Stimulated activated CD4-positive, alpha-beta T cell treated with anti-CD3 and anti-CD28 coated beads, Interleukin-2, amount 100 ng/mL, for 48 hours (primary cell): ENCODE measurements at regions not wholly inside any gene's neighbourhood (a gene's known extent, or its start where the extent isn't known, plus 50 kb on each side); places are given as distances from the start of the nearest gene placed in this dataset.
A peak's percentile ranks its signal among the peaks of the same experiment; 100 is the strongest.
"Not testable (repeated sequence)": the region's sequence is repeated elsewhere in the genome, so short reads cannot be mapped to it uniquely, and the experiment has no call there.

Source experiments
- DNase-seq, 2 donors: peaks; one replicate each; pipeline ENCODE4 v3.0.0-alpha.2; 2020

DNA sequence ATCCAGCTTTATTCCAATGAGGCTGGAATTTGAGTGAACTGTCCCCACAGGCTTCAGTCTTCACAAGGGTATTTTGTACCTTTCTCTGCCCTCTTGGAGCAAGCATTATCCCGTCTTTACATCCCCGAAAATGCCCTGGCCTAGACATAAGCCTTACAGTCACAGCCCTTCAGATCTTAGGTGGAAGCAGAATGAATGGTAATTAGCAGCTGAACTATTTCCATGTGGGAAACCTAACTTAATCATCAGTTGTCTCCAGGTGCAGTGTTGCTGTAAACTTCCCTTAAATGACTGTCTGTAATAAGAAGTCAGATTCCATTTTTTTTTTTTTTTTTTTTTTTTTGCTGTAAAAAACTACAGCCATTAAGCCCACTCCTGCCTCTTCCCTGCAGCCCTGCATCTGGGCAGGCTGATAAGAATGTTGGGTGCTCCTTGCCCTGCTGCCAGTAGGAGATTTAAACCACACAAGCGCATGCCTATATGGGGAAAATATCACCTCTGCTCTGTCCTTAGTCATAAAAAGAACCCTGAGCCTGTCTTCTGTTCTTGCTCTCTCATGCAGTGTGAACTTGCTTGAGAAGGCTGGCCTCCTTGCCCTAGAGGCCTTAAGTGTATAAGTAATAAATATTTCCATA is 426.8 kb upstream of the SLITRK5 start:
- DNase-seq: no peak

DNA sequence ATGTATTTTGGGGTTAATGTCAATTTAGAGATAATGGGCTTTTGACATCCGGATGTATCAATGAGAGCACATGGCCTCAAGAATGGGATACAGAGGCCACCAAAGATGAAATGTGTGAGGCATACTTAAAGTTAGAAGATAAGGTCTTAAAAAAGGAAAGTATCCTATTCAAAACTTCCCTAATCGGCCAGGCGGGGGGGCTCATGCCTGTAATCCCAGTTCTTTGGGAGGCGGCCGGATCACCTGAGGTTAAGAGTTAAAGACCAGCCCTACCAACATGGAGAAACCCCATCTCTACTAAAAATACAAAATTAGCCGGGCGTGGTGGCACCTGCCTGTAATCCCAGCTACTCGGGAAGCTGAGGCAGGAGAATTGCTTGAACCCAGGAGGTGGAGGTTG is 421.3 kb upstream of the SLITRK5 start:
- not testable (repeated sequence) for DNase-seq

DNA sequence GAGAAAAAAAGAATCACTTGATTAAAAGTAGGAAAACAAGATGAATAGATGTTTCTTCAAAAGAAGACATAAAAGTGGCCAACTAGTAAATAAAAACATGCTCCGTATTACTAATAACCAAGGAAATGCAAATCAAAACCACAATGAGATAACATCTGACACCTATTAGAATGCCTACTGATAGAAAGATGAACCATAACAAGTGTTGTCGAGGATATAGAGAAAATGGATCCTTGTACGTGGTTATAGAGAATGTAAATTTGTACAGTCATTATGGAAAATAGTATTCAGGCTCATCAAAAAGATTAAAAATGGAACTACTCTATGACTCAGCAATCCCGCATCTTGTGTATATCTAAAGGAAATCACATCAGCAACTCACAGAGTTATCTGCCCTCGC is 415.8 kb upstream of the SLITRK5 start:
- DNase-seq: no peak

DNA sequence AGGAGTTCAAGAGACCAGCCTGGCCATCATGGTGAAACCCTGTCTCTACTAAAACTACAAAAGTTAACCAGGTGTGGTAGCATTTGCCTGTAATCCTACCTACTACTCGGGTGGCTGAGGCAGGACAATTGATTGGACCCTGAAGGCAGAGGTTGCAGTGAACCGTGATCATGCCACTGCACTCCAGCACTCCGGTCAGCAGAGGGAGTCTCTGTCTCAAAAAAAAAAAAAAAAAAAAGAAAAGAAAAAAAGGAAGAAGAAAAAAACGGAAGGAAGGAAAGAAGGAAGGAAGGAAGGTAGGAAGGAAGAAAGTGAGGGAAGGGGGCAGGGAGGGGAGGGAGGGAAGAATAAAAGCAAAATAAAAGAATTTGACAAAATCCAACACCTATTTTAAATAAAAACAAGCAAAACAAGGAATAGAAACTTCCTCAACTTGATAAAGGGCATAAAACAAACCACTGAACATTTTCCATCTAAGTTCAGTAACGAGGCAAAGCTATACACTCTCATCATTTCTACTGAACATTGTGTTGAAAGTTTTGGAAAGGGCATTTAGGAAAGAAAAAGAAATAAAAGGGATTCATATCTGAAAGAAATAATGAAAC is 411.6 kb upstream of the SLITRK5 start:
- no peak for DNase-seq

DNA sequence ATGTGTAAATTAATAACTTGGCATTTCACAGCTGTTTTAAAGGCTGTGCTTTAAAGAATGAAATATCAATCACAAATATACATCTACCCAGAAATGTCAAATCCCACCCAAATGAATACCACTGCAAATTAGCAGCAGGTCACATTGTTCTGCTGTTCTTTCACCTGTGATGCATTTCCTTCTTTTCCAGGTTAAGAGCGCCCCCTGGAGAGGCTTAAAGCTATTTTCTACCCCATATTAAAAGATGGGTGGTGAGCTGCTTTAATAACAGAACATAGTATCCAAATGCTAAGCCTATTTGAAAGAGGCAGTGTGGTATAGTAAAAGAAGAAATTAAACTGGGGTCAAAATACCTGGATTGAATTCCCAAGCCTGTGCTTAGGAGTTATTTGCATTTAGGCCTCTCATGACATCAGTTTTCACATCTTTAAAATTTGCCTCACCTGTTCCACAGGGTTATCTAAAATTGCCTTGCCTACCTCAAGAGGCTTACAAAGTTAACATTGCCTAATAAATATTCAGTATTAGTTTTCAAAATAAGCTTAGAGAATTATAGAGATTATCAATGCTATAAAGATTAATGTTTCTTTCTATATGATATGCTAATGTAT is 396.9 kb upstream of the SLITRK5 start:
- DNase-seq: peak; percentile 17 to 23

DNA sequence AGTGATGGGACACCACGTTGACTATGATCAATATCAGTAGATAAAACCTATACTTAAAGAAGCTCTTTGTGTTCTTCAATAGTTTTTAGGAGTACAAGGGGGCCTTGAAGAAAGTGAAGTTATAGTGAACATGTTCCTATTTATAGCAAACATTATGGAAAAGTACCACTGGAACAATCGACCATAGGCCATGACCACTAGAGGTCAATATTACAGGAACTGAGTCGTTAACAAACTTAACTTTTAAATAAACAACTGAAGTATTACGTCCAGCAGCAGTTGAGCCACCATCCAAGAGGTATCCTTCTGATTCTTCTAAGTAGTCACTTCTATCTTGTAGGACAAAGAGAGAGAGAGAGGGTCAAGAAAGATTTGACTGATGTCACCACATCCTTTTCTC is 391.0 kb upstream of the SLITRK5 start:
- DNase-seq: no peak

DNA sequence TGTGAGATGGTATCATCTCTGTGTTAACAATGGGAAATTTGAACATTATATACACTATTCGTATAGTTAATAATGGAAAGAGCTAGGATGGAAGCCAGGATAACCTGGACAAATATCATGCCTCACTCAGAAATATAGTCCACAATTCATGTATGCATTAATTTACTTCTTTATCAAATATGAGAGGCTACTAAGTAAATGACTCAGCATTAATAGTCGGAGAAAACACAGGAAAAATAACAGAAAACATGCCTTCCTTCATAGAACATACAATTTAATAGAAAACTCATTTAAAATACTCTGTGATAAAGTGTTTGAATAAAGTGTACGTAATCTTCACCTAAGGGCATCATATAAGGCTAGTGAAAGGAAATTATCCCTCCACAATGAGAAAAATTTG is 383.4 kb upstream of the SLITRK5 start:
- DNase-seq: no peak

DNA sequence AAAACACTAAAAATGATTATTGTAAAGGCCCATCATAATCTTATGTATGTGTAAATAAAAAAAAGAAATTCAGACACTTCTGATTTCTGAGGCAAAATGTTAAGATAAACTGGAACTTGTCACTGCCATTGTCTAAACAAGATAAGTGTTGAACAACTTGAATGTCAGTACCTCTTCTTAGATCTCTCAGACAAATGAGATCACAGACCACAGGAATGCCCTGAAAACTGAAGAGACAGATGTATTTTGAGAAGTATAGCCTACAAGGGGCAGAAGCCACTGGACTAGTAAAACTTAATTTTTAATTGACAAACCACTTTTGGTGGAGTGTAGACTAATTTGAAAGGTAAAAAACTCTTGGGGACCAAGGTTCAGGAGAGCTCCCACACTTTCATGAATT is 375.5 kb upstream of the SLITRK5 start:
- DNase-seq: no peak

DNA sequence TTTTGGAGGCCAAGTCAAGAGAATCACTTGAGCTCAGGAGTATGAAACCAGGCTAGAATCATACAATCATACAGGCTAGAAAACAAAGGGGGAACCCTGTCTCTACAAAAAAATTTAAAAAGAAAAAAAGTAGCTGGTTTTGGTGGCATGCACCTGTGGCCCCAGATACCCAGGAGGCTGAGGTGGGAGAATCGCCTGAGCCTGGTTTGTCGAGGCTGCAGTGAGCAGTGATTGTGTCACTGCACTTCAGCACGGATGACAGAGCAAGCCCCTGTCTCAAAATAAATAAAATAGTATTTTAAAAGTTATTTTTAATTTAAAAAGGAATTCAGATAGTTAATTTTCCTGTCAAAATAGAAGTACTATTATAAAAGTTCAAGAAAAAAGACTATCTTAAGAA is 369.1 kb upstream of the SLITRK5 start:
- no peak for DNase-seq

DNA sequence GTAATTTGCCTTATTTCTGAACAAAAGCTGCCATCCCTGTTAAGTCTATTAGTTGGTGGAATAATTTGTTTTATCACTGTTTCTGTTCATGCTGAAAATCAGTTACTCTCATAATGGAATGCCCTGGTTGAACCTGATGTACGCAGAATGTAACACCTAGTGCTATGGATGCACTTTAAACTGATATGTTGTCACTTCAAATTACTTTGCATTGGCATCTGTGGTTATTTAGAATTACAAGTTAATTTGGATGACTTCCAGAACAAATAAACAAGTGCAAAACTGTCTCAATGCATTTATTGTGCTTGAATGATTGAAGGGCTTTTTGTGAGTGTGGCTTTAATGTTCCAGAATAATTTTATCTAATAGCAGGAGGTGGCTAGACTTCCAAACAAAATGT is 368.2 kb upstream of the SLITRK5 start:
- DNase-seq: no peak

DNA sequence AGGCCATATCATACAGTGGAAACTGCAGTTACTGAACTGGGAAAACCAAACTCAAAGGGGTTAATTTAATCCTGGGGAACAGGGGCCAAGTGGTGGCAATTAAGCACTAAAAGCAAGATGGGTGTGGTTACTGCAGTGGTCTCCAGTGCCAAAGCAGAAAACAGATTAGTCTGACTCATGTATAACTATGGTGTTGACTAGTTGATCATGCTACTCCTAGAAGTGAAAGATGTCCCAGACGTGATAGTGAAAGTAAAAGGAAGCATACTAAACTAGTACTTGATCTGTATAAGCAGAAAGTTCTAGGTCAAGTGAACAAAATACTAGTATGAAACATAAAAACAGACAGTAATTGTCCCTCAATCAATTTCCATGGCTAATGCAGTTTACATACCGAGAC is 360.0 kb upstream of the SLITRK5 start:
- DNase-seq: no peak

DNA sequence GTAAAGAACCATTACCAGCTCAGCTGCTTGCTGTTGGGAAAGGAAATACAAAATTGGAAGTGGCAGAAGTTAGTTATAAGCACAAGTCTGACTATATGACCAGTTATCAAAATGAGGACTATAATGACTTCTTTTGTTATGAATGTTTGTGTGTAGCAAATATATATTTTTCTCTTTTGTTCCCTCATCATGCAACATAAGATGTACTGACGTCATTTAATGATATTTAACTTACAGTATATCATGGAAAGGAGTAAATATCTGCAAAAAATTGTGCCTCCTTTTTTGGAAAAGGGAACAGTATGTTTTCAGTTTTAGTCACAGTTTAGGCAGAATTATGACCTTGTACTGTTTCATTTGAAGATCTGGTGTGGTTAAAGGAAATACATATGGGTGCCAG is 356.3 kb upstream of the SLITRK5 start:
- no peak for DNase-seq

DNA sequence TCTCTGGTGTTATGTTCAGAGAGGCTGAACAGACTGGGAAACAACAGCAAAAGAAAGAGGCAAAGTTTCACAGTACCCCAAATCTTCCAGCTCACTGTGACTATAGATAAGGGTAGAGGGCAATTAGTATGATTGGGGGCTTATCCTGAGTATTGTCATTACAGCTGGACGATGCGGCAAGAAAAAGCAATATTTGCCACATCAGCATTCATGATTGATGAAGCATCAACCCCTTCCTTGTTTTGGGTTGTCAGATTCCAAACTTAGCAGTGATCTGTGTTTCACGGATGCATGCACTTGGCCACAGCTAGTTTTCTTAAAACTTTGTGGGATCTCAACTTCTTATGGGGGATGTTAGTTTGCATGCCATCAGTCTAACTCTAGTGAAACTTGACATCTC is 348.8 kb upstream of the SLITRK5 start:
- no peak for DNase-seq

DNA sequence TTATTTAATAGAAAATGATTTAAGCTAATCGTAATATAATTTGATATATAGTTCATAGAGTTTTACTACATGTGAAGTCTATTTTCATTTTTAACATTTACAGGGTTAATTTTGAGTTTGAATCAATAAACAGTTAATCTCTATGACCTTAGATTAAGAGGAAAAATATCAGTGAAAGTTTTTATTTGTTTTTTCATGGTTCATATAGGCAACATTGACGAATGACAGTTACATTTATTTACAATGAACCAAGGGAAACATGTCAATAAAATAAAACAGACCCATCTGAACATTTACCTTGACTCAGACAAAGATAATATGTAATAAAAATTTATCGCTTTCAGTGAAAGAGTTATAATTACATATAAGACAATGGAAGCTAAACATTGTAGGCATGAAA is 346.6 kb upstream of the SLITRK5 start:
- no peak for DNase-seq

DNA sequence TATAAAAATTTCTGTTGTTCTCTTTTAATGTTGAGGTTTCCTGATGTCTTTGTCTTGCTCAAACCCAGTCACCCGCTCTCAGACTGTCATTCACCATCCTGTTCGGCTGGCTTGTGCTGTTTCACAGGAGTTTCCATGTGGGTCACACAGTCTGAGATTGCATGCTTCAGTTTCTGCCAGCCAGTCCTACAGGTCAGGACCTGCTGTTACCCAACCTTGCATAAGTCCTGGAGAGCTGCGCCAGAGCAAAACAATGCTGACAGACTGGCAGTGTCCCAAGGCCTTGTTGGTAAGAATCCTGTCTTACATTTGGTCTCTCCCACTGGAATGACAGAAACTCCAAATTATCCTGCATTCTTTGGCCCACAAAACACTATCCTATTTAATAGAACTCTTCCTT is 340.0 kb upstream of the SLITRK5 start:
- DNase-seq: no peak

DNA sequence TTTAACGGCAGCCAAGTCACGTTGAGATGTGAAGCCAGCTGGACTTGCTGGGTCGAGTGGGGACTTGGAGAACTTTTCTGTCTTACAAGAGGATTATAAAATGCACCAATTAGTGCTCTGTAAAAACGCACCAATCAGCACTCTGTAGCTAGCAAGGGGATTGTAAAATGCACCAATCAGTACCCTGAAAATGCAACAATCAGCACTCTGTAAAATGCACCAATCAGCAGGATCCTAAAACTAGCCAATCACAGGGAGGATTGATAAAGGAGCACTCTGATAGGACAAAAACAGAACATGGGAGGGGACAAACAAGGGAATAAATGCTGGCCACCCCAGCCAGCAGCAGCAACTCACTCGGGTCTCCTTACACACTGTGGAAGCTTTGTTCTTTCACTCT is 337.6 kb upstream of the SLITRK5 start:
- DNase-seq: no peak

DNA sequence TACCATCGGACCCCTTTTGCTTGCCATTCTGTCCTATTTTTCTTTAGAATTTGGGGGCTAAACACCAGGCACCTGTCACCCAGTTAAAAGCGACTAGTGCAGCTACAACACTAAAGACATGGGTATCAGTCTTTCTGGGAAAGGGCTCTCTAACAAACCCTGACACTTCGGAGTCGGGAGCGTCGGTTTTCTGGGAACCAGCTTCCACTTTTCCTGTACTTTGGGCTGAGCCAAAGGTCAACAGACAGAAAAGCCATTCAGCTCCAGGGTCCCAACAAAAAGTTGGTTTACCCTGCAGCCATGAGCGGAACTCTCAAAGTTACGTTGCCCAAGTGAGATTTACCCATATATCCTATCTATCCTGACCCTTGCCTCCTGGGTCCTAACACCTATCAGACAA is 337.0 kb upstream of the SLITRK5 start:
- DNase-seq: no peak

DNA sequence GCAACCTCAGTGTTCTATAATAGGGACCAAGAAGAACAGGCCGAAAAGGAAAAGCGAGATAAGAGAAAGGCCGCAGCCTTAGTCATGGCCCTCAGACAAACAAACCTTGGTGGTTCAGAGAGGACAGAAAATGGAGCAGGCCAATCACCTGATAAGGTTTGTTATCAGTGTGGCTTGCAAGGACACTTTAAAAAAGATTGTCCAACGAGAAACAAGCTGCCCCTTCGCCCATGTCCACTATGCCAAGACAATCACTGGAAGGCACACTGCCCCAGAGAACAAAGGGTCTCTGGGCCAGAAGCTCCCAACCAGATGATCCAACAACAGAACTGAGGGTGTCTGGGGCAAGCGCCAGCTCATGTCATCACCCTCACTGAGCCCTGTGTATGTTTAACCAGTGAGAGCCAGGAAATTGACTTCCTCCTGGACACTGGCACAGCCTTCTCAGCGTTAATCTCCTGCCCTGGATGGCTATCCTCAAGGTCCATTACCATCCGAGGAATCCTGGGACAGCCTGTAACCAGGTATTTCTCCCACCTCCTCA is 334.8 kb upstream of the SLITRK5 start:
- DNase-seq: not testable (repeated sequence)

DNA sequence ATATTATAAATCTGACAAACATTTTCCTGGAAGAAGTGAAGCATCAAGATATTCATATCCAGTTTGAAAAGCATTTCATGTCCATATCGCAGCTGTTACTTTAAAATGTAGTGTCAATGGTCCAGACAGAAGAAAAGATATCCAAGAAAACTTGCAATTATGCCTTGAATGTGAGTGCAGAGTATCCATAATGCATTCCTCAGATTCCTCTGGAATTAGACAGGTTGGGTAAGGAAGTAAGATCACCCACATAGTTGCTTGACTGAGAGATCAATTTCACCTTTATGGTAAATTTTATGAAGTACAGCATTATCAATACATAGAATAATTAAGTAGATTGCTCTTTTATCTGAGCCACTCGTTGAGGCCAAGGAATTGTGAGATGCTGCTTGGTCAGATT is 327.0 kb upstream of the SLITRK5 start:
- no peak for DNase-seq

DNA sequence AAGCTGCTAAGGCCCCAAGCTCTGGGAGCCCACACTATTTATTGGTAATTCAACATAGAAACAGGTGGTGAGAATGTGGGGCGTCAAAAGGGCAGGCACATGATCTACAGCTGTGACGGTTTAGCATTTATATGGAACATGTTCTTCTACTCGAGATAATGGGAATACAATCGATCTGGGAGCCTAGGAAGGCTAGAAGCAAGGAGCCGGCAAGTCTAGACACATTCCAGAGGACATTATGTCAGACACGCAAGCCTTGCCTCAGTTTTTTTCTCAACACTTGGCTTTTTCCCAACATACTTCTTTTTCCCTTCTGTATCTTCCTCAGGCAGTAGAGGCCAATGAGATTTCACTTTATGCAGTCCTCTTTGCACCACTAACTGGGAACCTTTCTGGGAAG is 315.7 kb upstream of the SLITRK5 start:
- no peak for DNase-seq

DNA sequence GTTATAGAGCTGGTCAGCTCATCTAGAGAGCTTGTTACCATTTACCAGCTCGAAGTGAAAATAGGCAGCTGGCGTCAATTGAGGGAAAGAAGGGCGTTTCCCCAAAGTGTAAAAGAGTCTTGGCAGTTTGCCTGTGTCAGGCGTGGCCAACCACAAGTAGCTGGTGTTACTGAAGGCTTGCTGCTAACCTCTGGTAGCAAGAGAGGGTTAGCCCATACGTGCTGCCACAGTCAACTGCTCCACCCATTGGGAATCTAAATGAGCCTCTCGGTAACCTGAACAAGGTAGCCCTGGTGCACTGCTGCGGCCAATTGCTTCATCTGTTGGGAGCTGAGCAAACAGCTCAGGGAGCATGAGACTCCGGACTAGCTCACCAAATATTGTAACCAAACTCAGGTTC is 314.9 kb upstream of the SLITRK5 start:
- no peak for DNase-seq

DNA sequence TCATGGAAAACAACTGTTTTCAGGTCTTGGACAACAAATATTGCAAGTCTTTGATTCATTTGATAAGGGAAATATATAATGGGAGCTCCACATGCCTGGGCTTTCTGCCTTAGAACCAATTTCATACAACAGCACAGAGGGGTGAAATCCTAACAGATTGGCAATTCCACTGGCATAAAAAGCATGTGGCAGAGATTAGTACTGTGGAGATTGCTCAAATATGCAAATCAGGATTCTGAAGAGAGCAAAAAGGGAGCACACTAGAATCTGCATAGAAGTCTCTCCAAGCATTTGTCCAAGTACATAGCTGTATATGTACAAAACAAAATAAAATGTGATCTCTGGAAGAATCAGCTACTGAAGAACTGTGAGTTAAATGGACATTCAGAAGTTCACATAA is 312.9 kb upstream of the SLITRK5 start:
- no peak for DNase-seq

DNA sequence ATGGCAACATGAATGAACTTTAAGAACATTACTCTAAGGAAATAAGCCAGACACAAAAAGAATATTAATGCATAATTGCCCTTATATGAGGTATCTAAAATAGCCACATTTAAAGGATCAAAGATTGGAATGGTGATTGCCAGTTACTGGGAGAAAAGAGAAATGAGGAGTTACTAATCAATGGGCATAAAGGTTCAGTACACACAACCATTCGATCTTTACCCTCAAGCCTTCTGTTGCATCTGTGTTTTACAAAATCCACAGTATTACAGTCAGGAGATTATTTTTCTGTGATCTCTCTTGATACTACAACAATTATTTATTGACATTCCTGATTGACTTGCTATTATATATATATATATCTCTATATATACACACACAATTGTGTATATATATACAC is 310.0 kb upstream of the SLITRK5 start:
- no peak for DNase-seq

DNA sequence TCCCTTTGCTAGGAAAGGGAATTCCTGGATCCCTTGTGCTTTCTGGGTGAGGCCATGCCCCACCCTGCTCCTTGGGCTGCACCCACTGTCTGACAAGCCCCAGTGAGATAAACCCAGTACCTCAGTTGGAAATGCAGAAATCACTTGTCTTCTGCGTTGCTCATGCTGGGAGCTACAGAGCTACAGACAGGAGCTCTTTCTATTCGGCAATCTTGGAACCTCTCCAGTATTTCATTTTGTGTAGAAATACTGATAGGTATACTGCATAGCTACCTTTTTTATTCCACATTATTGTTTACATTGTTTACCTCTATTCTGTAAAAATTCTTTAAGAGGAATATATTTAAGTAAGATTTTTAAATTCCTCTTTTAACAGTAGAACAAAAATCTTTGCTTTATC is 302.5 kb upstream of the SLITRK5 start:
- no peak for DNase-seq

DNA sequence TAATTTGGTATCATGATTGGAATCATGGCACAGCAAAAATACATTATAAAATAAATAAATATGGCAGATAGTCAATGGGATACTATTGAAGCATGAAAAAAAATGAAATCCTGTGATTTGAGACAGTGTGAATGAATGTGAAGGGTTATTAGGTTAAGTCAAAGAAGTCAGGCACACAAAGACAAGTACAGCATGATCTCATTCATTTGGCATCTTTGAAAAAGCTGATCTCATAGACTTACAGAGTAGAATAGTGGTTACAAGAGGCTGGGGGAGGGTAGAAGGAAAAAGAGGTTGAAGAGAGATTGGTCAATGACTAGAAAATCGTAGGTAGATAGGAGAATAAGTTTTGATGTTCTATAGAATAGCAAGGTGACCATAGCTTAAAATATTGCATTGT is 295.1 kb upstream of the SLITRK5 start:
- DNase-seq: no peak
